H1 (cell line): ENCODE measurements at regions not wholly inside any gene's neighbourhood (a gene's known extent, or its start where the extent isn't known, plus 50 kb on each side); places are given as distances from the start of the nearest gene placed in this dataset.

Experiments used
- CTCF ChIA-PET: fragments of 300-600 bp; sonication (Branson Sonifier 250); formaldehyde crosslinking; loops from one replicate; lab custom pipeline; 2021; ENCODE audit not compliant: partially characterized antibody; lab: Charles Lee
- POLR2A ChIA-PET: fragments of 300-600 bp; sonication (Branson Sonifier 250); formaldehyde crosslinking; loops from one replicate; lab custom pipeline; 2021; ENCODE audit warnings: inconsistent platforms; ENCODE audit not compliant: partially characterized antibody; lab: Charles Lee
- DNase-seq, 2 experiments: peaks; one replicate each; pipeline versions ENCODE4 v3.0.0 to v3.0.0-alpha.2; 2010 to 2022; ENCODE audit warnings: low spot score in 2 of 2, low read depth in 1 of 2, mixed read lengths in 1 of 2
- FAIRE-seq: peaks from 2 replicates; lab custom pipeline; 2011; peaks lifted over from hg19 to GRCh38; lab: Jason Lieb, UNC
- H2AFZ ChIP-seq: 2 replicates; pipeline ENCODE4 v1.8.1; 2012; ENCODE audit warnings: low read length, inconsistent platforms
- H2AK5ac ChIP-seq: 2 replicates; pipeline ENCODE4 v1.6.1; 2013; ENCODE audit warnings: low read depth, low read length
- H2BK120ac ChIP-seq: replicated peaks from 2 replicates; pipeline ENCODE3; 2013; ENCODE audit warnings: low read depth, low read length, inconsistent platforms
- H2BK12ac ChIP-seq: 2 replicates; pipeline ENCODE4 v1.6.1; 2013; ENCODE audit warnings: low read depth, low read length
- H2BK15ac ChIP-seq: 2 replicates; pipeline ENCODE4 v1.6.1; 2013; ENCODE audit warnings: low read length
- H2BK20ac ChIP-seq: 2 replicates; pipeline ENCODE4 v1.6.1; 2013; ENCODE audit warnings: low read length
- H2BK5ac ChIP-seq: 2 replicates; pipeline ENCODE4 v1.6.1; 2013; ENCODE audit warnings: low read depth, low read length
- H3K14ac ChIP-seq: 2 replicates; pipeline ENCODE4 v1.6.1; 2013; ENCODE audit warnings: inconsistent platforms; ENCODE audit not compliant: insufficient read length
- H3K18ac ChIP-seq: 2 replicates; pipeline ENCODE4 v1.6.1; 2013; ENCODE audit warnings: low read length; ENCODE audit errors: extremely low read depth
- H3K23ac ChIP-seq: 2 replicates; pipeline ENCODE4 v1.6.1; 2013; ENCODE audit warnings: inconsistent platforms; ENCODE audit not compliant: insufficient read length
- H3K23me2 ChIP-seq: 2 replicates; pipeline ENCODE4 v1.6.1; 2013; ENCODE audit warnings: low read depth, low read length
- H3K27ac ChIP-seq: 2 replicates; pipeline ENCODE4 v1.6.1; 2011; ENCODE audit warnings: low read depth, low read length, inconsistent platforms
- H3K27me3 ChIP-seq, 4 experiments: replicated peaks in 1 of 4; 1 replicate in 1 of 4; 2 replicates in 3 of 4; pipeline versions ENCODE4 v1.6.1 to v1.8.1; 2011 to 2013; ENCODE audit warnings: low read length in 3 of 4, mild to moderate bottlenecking in 3 of 4, inconsistent platforms in 2 of 4, mixed read lengths in 2 of 4, moderate library complexity in 1 of 4; ENCODE audit not compliant: control insufficient read depth in 3 of 4, insufficient read depth in 3 of 4; ENCODE audit errors: extremely low read depth in 1 of 4
- H3K36me3 ChIP-seq, 4 experiments: 2 replicates each; pipeline versions ENCODE4 v1.6.1 to v1.8.1; 2011 to 2013; ENCODE audit warnings: mild to moderate bottlenecking in 4 of 4, low read length in 3 of 4, moderate library complexity in 2 of 4, control low read depth in 1 of 4, inconsistent platforms in 1 of 4; ENCODE audit not compliant: insufficient read depth in 4 of 4, control insufficient read depth in 2 of 4
- H3K4ac ChIP-seq: replicated peaks from 2 replicates; pipeline ENCODE3; 2013; ENCODE audit warnings: low read length, low read depth, mixed read lengths, inconsistent platforms; ENCODE audit not compliant: insufficient read length
- H3K4me1 ChIP-seq, 4 experiments: replicated peaks in 1 of 4; 1 replicate in 1 of 4; 2 replicates in 3 of 4; pipeline versions ENCODE4 v1.6.1 to v1.8.1; 2011 to 2013; ENCODE audit warnings: low read length in 3 of 4, inconsistent platforms in 2 of 4, mixed read lengths in 1 of 4; ENCODE audit not compliant: insufficient read depth in 4 of 4, control insufficient read depth in 3 of 4
- H3K4me2 ChIP-seq, 2 experiments: 2 replicates each; pipeline versions ENCODE4 v1.6.1 to v1.8.1; 2011 to 2013; ENCODE audit warnings: low read depth in 2 of 2, low read length in 2 of 2, control low read depth in 1 of 2, inconsistent platforms in 1 of 2, mild to moderate bottlenecking in 1 of 2; ENCODE audit not compliant: insufficient read depth in 1 of 2
- H3K4me3 ChIP-seq, 4 experiments: fragments of 200-600, 300-600 bp in 1 of 4; sonication (generic), shearing (Covaris generic), sonication (Bioruptor Twin) in 1 of 4; 2 replicates each; pipeline versions ENCODE4 v1.5.1 to v1.8.1; 2011 to 2016; ENCODE audit warnings: low read length in 4 of 4, low read depth in 3 of 4, control low read depth in 2 of 4, inconsistent platforms in 2 of 4, mild to moderate bottlenecking in 2 of 4, mixed read lengths in 1 of 4, moderate library complexity in 1 of 4; ENCODE audit not compliant: insufficient read depth in 2 of 4; ENCODE audit errors: extremely low read depth in 1 of 4
- H3K56ac ChIP-seq: replicated peaks from 2 replicates; pipeline ENCODE3; 2013; ENCODE audit warnings: low read depth, mild to moderate bottlenecking, mixed read lengths, low read length, inconsistent platforms; ENCODE audit not compliant: insufficient read length
- H3K79me1 ChIP-seq: 2 replicates; pipeline ENCODE4 v1.6.1; 2013; ENCODE audit warnings: low read depth, low read length, control low read depth
- H3K79me2 ChIP-seq, 2 experiments: 2 replicates each; pipeline versions ENCODE4 v1.6.1 to v1.8.1; 2012 to 2013; ENCODE audit warnings: low read length in 2 of 2, mild to moderate bottlenecking in 2 of 2, inconsistent platforms in 1 of 2; ENCODE audit not compliant: insufficient read depth in 2 of 2, control insufficient read depth in 1 of 2
- H3K9ac ChIP-seq, 4 experiments: replicated peaks in 1 of 4; 1 replicate in 1 of 4; 2 replicates in 3 of 4; pipeline versions ENCODE4 v1.6.1 to v1.8.1; 2011 to 2013; ENCODE audit warnings: low read depth in 3 of 4, low read length in 3 of 4, control low read depth in 2 of 4, mild to moderate bottlenecking in 2 of 4, moderate library complexity in 2 of 4, inconsistent platforms in 1 of 4; ENCODE audit errors: extremely low read depth in 1 of 4
- H3K9me3 ChIP-seq, 2 experiments: 2 replicates each; pipeline versions ENCODE4 v1.6.1 to v1.8.1; 2012 to 2013; ENCODE audit warnings: mild to moderate bottlenecking in 2 of 2, moderate library complexity in 2 of 2, control low read depth in 1 of 2, inconsistent platforms in 1 of 2, low read depth in 1 of 2, low read length in 1 of 2, mixed read lengths in 1 of 2; ENCODE audit not compliant: insufficient read depth in 2 of 2
- H4K20me1 ChIP-seq, 2 experiments: replicated peaks in 1 of 2; 2 replicates each; pipeline versions ENCODE3 to v1.8.1; 2011 to 2013; ENCODE audit warnings: inconsistent platforms in 2 of 2, low read length in 2 of 2, mild to moderate bottlenecking in 1 of 2; ENCODE audit not compliant: insufficient read depth in 2 of 2, control insufficient read depth in 1 of 2
- H4K5ac ChIP-seq: 2 replicates; pipeline ENCODE4 v1.6.1; 2013; ENCODE audit warnings: low read length, low read depth, mixed read lengths, inconsistent platforms; ENCODE audit not compliant: insufficient read length
- H4K8ac ChIP-seq: 2 replicates; pipeline ENCODE4 v1.8.0; 2013; ENCODE audit warnings: mild to moderate bottlenecking, moderate library complexity, low read length, inconsistent platforms; ENCODE audit not compliant: insufficient read depth; ENCODE audit errors: extremely low read depth
- H4K91ac ChIP-seq: replicated peaks from 2 replicates; pipeline ENCODE3; 2013; ENCODE audit warnings: low read length, mixed read lengths, inconsistent platforms; ENCODE audit not compliant: insufficient read length
- CEBPB ChIP-seq: IDR thresholded peaks from 2 replicates; pipeline ENCODE4 v1.6.1; 2012; ENCODE audit warnings: low read depth, low read length
- CHD2 ChIP-seq: IDR thresholded peaks from 2 replicates; pipeline ENCODE4 v1.6.1; 2012; ENCODE audit warnings: low read length, improper control_type of control experiment
- CREB1 ChIP-seq: IDR thresholded peaks from 2 replicates; pipeline ENCODE4 v1.6.1; 2012; ENCODE audit warnings: inconsistent platforms
- EP300 ChIP-seq, 2 experiments: IDR thresholded peaks; 1 replicate in 1 of 2; 2 replicates in 1 of 2; pipeline ENCODE4 v1.6.1; 2011 to 2012; ENCODE audit warnings: low read depth in 2 of 2, low read length in 2 of 2, mild to moderate bottlenecking in 2 of 2, borderline replicate concordance in 1 of 2, inconsistent platforms in 1 of 2, moderate library complexity in 1 of 2
- FOSL1 ChIP-seq: IDR thresholded peaks from 2 replicates; pipeline ENCODE4 v1.6.1; 2011; ENCODE audit warnings: mild to moderate bottlenecking, low read depth, low read length, moderate library complexity; ENCODE audit not compliant: insufficient read depth
- KDM4A ChIP-seq: IDR thresholded peaks from one replicate; pipeline ENCODE4 v1.7.1; 2012; ENCODE audit warnings: low read depth, mild to moderate bottlenecking, moderate library complexity, low read length, inconsistent platforms; ENCODE audit not compliant: severe bottlenecking
- RNF2 ChIP-seq: fragments of 200-900, 300-1000 bp; sonication (generic); IDR thresholded peaks from 2 replicates; pipeline ENCODE4 v1.7.1; 2016; ENCODE audit warnings: borderline replicate concordance, low read depth, mild to moderate bottlenecking, antibody characterized with exemption, low read length; ENCODE audit not compliant: poor library complexity, severe bottlenecking; ENCODE audit errors: missing control alignments
- RXRA ChIP-seq: IDR thresholded peaks from 2 replicates; pipeline ENCODE4 v1.6.1; 2011; ENCODE audit warnings: low read depth, mild to moderate bottlenecking, low read length, moderate library complexity; ENCODE audit not compliant: insufficient read depth
- SAP30 ChIP-seq: fragments of 300-600 bp; sonication (generic); IDR thresholded peaks from 2 replicates; pipeline ENCODE4 v1.7.1; 2012; ENCODE audit warnings: low read length, moderate library complexity, mild to moderate bottlenecking, inconsistent platforms; ENCODE audit not compliant: insufficient read depth, insufficient replicate concordance
- SP1 ChIP-seq: IDR thresholded peaks from 2 replicates; pipeline ENCODE4 v1.6.1; 2011; ENCODE audit warnings: low read depth, low read length
- TAF7 ChIP-seq: optimal IDR thresholded peaks from 2 replicates; pipeline ENCODE3; 2011; ENCODE audit warnings: low read depth, mild to moderate bottlenecking, inconsistent platforms, low read length, moderate library complexity, borderline replicate concordance
- WGBS, 2 experiments: shearing (Covaris generic) in 1 of 2; methylation state at CpG; one replicate each; pipeline versions ENCODE4 v1.1.6 to v1.1.7; 2013 to 2015; ENCODE audit warnings: low lambda C conversion rate in 2 of 2, mixed read lengths in 2 of 2, inconsistent platforms in 1 of 2, low coverage in 1 of 2, missing lambda C conversion rate in 1 of 2; ENCODE audit not compliant: insufficient replicate concordance in 2 of 2, insufficient coverage in 1 of 2, insufficient read length in 1 of 2; ENCODE audit errors: extremely low coverage in 1 of 2, missing lambda C conversion rate in 1 of 2; 5-methylcytosine and 5-hydroxymethylcytosine counted together

GRCh38 chrX:150199803-150200202 is 163.3 kb upstream of the MAMLD1 start:
- Histone ChIP-seq H3K18ac (no peak overlapping the region), H3K36me3 (no peaks in the 10 kb centered on the region), H3K4me1 (0 out of 7 replicates have a peak, but pooled peaks cover 0 to 5% (median 0%) of the 10 kb centered on the region in 4 experiments), H2BK15ac (no peak overlapping the region), H2BK20ac (no peak overlapping the region), H3K9ac (no peak overlapping the region), H3K23me2 (no peaks in the 10 kb centered on the region), H2AK5ac (no peak overlapping the region), H2AFZ (no peak overlapping the region), H4K91ac (no peak overlapping the region), H3K4me3 (no peak overlapping the region), H4K8ac (no peak overlapping the region), H3K56ac (no peak overlapping the region), H3K4ac (no peak overlapping the region), H3K27ac (no peak overlapping the region), H2BK12ac (no peak overlapping the region), H3K14ac (no peak overlapping the region), H2BK5ac (no peak overlapping the region), H3K4me2 (no peak overlapping the region), H4K20me1 (no peaks in the 10 kb centered on the region), H4K5ac (no peak overlapping the region), H3K79me2 (no peaks in the 10 kb centered on the region), H3K9me3 (no peaks in the 10 kb centered on the region), H2BK120ac (no peak overlapping the region), H3K79me1 (no peaks in the 10 kb centered on the region), H3K27me3 (no peaks in the 10 kb centered on the region), H3K23ac (no peak overlapping the region)
- TF ChIP-seq SP1 = no peak
- no peak for TF ChIP-seq TAF7
- TF ChIP-seq RXRA = no peak
- no peak for TF ChIP-seq SAP30
- no peak for TF ChIP-seq KDM4A
- TF ChIP-seq FOSL1 = no peak
- TF ChIP-seq CREB1 = no peak
- TF ChIP-seq CEBPB = no peak
- no peak for TF ChIP-seq RNF2
- TF ChIP-seq CHD2 = no peak
- no peak for TF ChIP-seq EP300 (IDR thresholded peaks at IDR 0.05; ENCODE audit: borderline replicate concordance in 1 of 2, low read depth in 2 of 2, low read length in 2 of 2)
- no peak for FAIRE-seq
- 100% methylated on average over 2 of the region's 3 CpGs; no CpG with 5 or more reads in 1 of the 2 experiments for WGBS, 2 experiments
- no peak for DNase-seq
- ChIA-PET CTCF (interaction anchor here (1.1 to 1.7 kb wide), 2 partner anchors 17 to 53 kb away, joined by 3 to 5 read pairs; no protein-coding TSS in a partner anchor), POLR2A (no interaction called here)
